ENCODE measurements at regions not wholly inside any gene's neighbourhood (a gene's known extent, or its start where the extent isn't known, plus 50 kb on each side); places are given as distances from the start of the nearest gene placed in this dataset.

DNA sequence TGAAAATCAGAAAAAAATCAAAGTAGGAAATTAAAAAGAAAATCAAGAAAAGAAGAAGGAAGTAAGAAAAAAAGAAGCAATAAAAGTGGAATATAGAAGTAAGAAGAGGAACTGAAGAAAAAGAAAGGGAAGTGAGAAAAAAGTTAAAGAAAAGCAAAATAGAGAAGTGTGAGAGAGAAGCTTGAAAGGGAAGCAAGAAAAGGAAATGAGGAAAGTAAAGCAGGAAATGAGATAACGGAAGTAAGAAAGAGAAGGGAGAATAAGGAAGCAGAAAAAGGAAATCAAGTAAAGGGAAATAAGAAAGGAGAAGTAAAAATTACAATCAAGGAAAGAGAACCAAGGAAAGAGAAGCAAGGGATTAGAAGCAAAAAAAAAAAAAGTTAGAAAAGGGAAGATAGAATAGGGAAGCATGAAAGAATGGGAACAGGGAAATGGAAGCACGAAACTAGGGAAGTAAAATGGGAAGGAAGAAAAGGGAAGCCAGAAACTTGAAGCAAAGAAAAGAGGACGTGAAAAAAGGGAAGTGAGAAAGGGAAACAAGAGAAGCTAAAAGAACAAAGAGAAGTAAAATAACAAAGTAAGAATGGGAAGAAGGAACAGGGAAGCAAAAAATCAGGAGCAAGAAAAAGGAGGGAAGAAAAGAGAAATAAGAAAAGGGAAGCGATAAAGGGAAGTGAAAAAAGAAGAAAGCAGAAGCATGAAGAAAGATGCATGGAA lies 243.3 kb upstream of the NCKAP5 start:
- TF ChIP-seq, protein P1, sequence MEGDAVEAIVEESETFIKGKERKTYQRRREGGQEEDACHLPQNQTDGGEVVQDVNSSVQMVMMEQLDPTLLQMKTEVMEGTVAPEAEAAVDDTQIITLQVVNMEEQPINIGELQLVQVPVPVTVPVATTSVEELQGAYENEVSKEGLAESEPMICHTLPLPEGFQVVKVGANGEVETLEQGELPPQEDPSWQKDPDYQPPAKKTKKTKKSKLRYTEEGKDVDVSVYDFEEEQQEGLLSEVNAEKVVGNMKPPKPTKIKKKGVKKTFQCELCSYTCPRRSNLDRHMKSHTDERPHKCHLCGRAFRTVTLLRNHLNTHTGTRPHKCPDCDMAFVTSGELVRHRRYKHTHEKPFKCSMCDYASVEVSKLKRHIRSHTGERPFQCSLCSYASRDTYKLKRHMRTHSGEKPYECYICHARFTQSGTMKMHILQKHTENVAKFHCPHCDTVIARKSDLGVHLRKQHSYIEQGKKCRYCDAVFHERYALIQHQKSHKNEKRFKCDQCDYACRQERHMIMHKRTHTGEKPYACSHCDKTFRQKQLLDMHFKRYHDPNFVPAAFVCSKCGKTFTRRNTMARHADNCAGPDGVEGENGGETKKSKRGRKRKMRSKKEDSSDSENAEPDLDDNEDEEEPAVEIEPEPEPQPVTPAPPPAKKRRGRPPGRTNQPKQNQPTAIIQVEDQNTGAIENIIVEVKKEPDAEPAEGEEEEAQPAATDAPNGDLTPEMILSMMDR (IDR thresholded peaks at IDR 0.05; ENCODE audit: low read length) = no peak
- TF ChIP-seq EZH2 (IDR thresholded peaks at IDR 0.05; ENCODE audit: borderline replicate concordance, low read length) = no peak
